ENCODE measurements at regions not wholly inside any gene's neighbourhood (a gene's known extent, or its start where the extent isn't known, plus 50 kb on each side); places are given as distances from the start of the nearest gene placed in this dataset.
"Not testable (repeated sequence)": the region's sequence is repeated elsewhere in the genome, so short reads cannot be mapped to it uniquely, and the experiment has no call there.

DNA sequence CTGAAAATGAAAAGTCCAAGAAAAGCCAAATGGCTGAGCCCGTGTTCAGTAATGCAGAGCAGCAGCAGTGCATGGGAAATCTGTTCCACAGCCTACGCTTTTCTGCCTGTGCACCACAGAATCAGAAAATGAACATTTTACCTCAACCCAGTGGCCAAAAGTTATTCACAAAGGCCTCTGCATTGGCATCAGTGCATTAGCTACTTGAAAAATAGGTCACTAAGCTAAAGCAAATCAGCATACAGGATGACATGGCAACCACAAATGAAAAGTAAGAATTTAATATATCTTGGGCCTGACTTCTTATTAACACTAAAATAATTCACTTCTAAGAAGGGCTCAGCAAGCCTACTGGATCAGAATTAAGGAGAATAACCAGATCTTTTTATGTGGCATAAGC lies 1145.3 kb upstream of the CHAC2 start:
- no peak for DNase-seq (ENCODE audit: low spot score)
- Histone ChIP-seq H3K4me3 (no peak overlapping the region), H3K27ac (no peak overlapping the region)
- TF ChIP-seq, protein P1, sequence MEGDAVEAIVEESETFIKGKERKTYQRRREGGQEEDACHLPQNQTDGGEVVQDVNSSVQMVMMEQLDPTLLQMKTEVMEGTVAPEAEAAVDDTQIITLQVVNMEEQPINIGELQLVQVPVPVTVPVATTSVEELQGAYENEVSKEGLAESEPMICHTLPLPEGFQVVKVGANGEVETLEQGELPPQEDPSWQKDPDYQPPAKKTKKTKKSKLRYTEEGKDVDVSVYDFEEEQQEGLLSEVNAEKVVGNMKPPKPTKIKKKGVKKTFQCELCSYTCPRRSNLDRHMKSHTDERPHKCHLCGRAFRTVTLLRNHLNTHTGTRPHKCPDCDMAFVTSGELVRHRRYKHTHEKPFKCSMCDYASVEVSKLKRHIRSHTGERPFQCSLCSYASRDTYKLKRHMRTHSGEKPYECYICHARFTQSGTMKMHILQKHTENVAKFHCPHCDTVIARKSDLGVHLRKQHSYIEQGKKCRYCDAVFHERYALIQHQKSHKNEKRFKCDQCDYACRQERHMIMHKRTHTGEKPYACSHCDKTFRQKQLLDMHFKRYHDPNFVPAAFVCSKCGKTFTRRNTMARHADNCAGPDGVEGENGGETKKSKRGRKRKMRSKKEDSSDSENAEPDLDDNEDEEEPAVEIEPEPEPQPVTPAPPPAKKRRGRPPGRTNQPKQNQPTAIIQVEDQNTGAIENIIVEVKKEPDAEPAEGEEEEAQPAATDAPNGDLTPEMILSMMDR (IDR thresholded peaks at IDR 0.05): no peak

DNA sequence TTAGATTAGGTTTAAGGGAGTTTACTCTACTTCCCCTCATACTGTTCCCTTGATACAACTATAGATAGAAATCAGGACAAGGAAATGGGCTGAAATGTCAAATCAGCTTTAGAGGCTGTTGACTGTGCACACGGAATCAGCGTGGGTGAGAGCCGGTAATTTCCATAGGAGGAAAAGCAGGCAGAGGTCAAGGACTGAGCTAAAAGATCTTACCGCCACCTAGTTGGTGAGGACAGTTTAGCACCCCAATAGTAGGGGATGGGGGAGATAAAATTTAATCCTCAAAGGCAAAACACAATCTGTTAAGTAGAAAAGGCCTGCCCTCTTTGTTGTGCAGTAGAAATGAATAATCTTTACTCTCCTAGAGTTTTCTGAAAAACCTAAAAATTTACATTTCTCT lies 1154.5 kb upstream of the CHAC2 start:
- no peak for DNase-seq (ENCODE audit: low spot score)
- no peak overlapping the region for H3K4me3 ChIP-seq
- no peak overlapping the region for H3K27ac ChIP-seq
- TF ChIP-seq, protein P1 (IDR thresholded peaks at IDR 0.05): no peak

DNA sequence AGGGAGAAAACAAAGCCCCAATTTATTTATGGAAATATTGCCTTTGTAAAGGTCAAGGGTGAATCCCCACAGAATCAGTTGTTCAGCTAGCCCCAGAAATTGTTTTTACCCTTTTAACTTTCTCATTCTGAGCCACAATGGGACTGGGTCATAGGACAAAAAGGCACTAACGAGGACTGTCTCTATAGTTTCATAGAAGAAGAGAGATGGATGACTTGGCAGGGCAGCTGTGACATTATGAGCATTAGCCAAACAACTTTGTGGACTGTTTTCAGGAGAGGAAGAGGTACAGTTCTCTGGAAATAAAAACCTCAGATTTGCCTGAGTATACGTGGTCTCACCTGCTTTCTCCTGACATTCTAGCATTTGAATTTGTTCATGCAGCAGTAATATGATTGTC lies 1155.8 kb upstream of the CHAC2 start:
- H3K27ac ChIP-seq: no peak overlapping the region
- no peak for DNase-seq (ENCODE audit: low spot score)

DNA sequence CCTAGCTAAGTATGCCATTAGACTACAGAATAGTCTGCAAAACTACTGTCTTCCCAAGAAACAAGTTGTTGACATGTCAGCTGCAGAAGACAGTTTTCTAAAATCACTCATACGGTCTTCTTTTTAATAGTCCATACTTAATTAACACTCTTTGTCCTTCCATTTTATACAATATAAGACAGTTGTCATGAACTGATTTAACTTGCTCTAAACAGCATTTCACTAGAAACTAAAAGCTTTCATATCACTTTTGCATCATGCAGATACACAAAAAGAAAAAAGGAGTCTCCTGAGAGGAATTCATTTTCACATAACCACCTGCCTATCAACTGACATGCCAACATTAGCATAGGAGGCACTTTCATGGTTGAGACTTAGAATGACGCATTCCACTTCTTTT lies 1159.6 kb upstream of the CHAC2 start:
- DNase-seq (ENCODE audit: low spot score): no peak
- no peak overlapping the region for H3K4me3 ChIP-seq
- TF ChIP-seq, protein P1 (IDR thresholded peaks at IDR 0.05): no peak
- H3K27ac ChIP-seq: no peak overlapping the region

More for the DNA sequence above, 1155.8 kb upstream of the CHAC2 start:
- TF ChIP-seq, protein P1 (IDR thresholded peaks at IDR 0.05): no peak
- H3K4me3 ChIP-seq: no peak overlapping the region

DNA sequence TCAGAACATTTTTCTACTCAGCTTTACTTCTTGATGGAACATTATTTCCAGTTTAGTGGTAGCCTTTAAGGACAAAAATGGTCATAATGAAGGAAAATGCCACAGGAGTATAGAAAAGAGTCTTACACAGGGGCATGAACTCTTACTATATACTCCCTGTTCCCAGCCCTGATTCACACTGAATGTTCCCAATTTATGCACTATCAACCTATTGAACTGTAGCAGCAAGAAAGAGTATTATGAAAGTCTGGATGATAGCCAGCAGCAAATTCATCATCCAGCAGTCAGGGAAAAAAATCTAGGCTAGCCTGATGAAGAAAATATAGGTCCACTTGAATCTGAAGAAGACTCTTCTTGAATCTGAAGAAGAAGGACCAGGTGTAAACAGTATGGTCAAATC lies 1170.3 kb upstream of the CHAC2 start:
- Histone ChIP-seq H3K4me3 (no peak overlapping the region), H3K27ac (no peak overlapping the region)
- TF ChIP-seq, protein P1 (IDR thresholded peaks at IDR 0.05): no peak
- no peak for DNase-seq (ENCODE audit: low spot score)

DNA sequence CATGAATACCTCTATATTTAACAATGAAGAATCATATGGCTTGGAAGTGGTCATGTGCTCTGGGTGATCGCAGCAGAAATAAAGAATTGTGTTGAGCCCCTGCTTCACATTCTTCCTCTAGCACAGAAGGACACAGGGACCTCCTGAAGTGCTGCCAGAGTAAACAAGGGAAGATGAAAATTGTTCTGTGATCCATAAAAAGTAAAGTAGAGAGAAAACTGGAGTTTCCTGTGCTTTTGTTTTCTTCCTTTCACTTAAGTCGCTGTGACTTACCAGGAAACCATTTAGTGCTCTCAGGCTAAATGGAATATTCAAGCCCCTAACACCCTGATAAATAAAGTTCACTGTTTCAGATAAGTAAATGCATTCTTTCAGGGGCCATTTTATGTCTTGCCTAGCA lies 1173.6 kb upstream of the CHAC2 start:
- no peak overlapping the region for H3K27ac ChIP-seq
- TF ChIP-seq, protein P1 (IDR thresholded peaks at IDR 0.05): no peak
- H3K4me3 ChIP-seq: no peak overlapping the region
- DNase-seq (ENCODE audit: low spot score): no peak

DNA sequence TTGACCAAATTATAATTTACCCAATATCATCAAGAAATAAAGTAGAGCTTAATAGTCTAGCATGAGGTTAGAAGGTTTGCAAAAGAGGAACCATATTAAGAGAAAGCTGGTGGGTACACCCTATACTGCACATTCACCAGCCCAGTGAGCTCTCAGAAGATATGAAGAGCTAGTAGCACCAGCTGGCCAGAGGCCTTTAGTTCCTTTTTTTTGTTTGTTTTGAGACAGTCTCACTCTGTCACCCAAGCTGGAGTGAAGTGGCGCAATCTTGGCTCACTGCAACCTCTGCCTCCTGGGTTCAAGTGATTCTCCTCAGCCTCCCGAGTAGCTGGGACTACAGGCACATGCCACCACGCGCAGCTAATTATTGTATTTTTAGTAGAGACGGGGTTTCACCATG lies 1183.5 kb upstream of the CHAC2 start:
- H3K4me3 ChIP-seq; H3K27ac ChIP-seq; DNase-seq (ENCODE audit: low spot score): not testable (repeated sequence)

DNA sequence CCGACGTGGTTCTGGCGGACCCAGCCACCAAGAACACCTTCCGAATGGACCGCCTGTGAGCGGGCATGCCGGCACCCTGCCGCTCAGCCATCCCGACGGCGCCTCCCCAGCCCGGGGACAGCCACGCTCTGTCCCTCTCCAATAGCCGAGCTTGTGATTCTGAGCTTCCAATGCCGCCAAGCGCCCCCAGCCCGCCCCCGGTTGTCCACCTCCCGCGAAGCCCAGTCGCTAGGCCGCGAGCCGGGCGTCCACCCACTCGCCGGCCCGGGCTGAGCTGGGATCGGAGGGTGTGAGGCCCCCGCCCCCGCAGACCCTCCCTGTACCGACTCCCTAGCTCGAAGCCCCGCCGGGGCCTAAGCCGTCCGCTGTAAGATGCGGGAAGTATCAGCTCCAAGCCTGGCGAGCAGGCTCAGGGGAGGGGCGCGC lies 1195.1 kb upstream of the CHAC2 start:
- DNase-seq (ENCODE audit: low spot score): no peak
- Histone ChIP-seq H3K27ac (no peak overlapping the region), H3K4me3 (no peak overlapping the region)
- TF ChIP-seq, protein P1 (IDR thresholded peaks at IDR 0.05): no peak
